T follicular helper cell (primary cell): ENCODE measurements at regions not wholly inside any gene's neighbourhood (a gene's known extent, or its start where the extent isn't known, plus 50 kb on each side); places are given as distances from the start of the nearest gene placed in this dataset.

Source experiments
- DNase-seq: peaks from one replicate; pipeline ENCODE4 v3.0.0-alpha.2; 2020; ENCODE audit warnings: low read depth

DNA sequence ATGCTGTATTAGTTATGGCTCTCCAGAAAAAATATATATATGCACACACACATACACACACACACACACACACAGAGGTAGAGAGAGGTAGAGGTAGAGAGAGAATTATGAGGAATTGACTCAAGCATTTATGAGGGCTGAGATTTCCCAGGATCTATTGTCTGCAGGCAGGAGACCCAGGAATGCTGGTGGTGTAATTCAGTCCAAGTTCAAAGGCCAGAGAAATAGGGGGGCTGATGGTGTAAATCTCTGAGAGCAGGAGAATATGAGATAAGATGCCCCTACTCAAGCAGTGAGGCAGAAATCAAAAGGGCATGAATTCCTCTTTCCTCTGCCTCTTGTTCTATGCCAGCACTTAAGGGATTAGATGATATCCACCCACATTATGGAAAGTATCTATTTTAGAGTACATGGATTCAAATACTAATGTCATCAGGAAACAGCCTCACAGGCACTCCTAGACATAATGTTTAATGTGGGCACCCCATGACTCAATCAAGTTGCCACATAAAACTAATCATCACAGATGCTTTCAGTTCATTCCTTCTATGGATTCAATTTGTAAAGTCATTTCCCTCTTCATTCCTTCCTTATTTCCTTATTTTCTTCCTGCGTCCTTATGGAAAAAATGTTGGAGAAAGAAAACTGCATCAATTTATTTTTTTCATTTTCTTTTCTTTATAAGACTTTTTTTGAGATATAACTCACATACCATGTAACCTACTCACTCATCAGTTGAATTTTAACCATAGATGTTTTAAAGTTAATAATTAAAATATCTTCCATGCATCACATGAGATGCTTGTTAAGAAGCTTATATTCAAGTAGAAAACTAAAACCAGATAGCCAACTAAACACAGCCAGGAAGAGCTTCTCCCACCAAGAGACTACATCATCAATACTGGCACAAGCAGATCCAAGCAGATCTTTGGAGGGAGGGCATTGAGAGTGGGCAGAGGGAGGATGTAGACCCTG, 406.2 kb downstream of the MBD2 start:
- no peak for DNase-seq

DNA sequence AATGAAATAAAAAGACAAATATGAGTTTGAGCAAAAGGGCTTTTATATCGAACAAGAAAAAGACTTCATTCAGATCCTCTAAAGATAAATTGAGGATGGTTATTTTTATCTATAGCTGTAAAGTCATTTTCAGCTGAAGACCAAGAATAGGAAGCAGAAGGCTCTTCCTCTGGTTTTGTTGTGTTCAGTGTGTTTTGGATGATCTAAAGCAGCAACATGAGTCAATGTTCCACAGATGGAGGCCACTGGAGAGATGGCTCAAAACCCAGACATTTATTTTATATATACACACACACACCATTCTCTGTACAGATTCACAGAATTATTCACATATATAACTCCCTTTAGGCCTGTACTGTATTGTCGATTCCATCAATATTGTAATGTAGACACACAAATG, 424.3 kb downstream of the MBD2 start:
- DNase-seq = no peak

DNA sequence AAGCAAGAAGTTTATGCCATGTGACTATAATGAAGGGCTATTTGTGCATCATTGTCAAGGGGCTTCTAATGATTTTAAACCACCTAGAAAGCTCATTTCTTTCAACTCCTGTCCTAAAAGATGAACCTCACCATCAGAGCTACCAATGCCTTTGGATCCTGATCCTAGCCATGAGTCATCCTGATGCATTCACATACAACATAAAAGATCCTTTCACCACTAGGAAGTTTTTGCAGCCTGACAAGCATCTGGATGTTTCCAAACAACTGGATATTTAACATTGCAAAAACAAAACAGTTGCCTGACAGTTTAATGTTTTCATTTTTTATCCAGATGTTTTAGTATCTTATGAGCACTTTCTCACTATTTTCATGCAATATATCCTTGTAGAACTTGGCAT, 425.3 kb downstream of the MBD2 start:
- no peak for DNase-seq

DNA sequence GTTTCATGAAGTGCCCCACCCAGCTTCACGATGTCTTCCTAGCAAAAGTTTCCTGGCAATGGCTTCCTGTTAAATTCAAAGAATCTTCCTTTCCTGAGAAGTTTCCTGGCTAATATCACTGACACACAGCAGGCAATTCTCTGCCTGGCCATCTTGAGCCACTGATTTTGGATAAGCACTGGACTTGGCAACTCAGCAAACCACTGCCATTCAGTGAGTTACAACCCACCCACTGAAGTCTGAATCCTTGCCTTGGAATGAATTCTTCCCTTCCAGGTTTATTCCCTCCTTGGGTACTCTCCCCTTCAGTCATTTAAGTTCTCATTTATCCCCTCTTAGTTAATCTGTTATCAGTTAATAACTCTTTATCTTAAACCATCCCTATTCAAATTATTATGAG, 426.0 kb downstream of the MBD2 start:
- DNase-seq = no peak

DNA sequence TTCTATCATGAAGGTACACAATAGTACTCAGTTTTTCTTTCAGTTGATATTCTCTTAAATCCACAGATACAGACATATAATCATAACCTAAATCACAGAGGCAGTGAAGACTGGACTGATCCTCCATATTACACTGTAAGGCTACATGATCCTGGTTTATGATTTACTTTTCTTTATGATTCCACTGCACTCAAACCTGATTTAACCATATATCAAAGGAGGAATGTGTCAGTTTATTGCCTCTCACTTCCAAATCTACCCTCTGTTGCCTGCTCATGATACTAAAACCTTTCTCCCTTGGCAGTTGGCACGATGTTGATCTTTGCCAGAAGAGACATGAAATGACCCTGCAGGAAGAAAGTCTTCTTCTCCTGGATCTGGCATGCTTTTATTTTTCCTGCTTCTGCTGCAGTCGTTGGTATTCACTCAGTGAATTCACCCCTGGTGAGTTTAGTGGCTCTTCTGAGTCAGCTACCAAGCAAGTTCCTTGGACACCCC, 426.4 kb downstream of the MBD2 start:
- DNase-seq = no peak

DNA sequence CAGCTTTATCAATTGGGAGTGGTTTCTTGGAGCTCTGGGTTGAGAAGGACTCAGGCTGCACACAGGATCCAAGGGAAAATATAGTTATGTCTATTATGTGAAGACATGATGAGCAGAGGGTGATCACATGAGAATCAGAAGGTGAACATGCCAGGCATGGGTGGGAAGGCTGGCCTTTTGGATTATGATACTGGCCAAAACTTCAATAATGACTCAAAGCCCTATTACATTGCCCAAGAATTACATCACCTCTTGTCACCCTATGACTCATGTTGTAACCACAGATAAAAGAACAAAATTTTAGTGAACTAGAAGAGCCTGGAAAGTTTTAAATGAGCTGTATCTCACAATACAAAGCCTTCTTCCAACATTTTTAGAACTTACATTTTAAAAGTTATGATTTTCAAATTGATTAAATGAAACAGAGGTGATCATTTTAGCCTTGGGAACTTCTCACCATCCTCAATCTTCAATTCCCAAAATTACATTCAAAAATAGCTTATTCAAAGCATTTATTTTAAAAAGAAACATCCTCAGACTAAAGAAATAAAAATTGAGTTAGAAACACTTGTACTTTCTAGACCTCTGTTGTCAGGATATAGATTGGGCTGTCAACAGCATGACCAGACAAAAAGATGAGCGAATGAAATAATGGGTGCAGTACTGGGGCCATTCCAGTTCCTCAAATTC, 428.3 kb downstream of the MBD2 start:
- DNase-seq = no peak

DNA sequence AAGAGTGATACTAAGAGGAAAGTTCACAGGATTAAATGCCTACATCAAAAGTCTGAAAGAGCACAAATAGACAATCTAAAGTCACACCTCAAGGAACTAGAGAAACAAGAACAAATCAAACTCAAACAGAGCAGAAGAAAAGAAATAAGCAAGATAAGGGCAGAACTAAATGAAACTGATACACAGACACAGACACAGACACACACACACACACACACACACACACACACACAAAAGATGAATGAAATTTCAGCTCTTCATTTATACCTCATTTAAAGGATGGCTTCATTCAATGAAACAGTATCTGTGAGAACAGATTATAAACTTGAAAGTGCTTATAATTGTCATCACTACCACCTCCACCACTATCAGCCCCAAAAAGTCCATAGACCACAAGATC, 428.9 kb downstream of the MBD2 start:
- DNase-seq = no peak

DNA sequence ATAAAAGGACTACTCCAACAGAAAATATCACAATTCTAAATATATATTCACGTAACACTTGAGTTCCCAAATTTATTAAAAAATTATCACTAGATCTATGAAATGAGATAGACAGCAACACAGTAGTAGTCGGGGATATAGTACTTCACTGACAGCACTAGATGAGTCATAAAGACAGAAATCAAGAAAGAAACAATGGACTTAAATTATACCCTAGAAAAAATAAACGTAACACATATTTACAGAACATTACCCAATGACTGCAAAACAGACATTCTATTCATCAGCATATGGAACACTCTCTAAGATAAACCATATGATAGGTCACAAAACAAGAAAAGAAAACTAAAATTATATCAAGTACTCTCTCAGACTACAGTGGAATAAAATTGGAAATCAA, 429.4 kb downstream of the MBD2 start:
- DNase-seq = no peak

DNA sequence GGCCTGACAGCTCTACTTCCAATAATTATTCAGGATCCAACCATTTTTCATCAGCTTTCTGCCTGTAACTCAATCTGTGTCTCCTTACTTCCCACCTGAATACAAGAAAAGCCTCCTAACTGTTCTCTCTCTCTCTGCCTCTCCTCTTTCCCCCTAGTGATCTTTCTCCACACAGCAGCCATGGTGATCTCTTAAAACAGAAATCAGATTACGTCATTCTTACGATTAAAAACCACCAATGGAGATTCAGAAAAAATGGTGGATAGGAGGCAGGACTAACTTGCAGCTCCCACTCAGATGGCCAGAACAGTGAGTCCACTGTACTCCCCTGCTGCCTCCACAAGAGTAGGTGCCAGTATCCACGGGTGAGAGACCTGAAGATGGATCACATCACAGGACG, 431.7 kb downstream of the MBD2 start:
- DNase-seq = no peak

DNA sequence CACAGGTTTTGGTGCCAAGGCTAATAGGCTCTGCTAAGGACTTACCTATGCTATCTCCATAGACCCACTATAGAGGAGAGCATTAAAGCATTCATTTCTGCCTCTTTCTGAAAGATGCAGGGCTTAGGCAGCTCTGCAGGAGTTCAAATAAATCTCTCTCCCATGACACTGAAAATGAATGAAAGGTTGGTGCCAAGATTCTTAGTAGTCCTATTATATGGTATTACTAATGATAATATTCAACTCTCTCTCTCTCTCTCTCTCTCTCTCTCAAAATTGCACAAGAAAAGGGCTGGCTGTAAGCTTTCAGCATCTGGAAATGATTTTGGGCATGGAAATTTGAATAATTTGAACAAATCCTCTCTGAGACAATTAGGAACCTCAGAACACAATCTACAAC, 433.7 kb downstream of the MBD2 start:
- DNase-seq = no peak

DNA sequence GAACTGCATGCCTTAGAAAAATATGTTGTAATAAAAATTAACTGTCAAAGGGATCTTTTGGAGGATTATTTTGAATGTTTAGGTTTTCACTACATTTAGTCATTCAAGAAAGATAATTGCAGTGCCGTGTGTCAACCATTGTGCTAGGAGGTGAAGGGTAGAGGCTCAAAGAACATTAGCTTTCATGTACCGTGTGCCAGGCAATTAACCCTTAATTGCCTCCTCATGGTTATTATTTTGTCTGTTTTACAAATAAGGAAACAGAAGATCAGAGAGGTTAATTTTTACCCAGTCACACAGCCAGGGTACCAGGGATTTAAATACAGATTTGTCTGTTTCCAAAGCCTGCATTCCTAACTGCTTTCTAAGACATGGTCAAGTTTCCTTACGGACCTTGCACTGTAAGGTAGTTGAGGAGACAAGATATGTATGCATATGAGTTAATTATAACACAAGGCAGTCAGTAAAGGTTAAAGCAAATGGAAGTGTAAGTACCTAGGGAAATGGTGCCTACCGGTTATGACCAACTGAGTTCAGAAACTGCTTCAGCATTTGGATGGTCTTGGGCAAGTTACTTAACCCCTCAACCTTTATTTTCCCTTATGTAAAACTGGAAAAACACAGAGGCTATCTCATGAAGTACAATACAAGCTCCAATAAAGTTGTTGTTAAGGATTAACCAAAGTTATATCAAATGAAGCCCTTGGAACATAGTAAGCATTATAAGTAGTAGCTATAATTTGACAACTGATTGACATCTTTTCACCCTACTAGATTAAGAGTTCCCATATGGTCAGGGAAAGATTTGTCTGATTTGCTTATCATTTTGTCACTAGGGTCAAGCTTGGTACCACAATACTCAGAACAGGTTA, 434.9 kb downstream of the MBD2 start:
- no peak for DNase-seq

DNA sequence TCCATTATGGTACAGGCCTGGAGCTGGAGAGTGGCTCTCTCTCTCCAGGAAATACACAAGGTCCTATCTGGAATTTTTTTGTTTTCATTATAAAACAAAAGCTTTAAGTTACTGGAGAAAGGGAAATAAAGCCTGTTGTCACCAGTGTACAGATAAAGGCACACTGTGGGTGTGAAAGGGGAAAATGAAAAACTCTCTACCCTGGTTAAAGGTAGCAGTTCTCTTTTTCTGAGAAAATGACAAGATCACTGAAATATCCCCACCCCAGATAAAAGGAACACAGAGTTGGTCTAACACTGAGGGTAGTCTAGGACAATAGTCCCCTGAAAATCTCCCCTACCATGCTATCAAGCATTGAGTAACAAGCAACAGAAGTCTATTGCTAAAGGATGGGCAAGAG, 438.7 kb downstream of the MBD2 start:
- DNase-seq = no peak

DNA sequence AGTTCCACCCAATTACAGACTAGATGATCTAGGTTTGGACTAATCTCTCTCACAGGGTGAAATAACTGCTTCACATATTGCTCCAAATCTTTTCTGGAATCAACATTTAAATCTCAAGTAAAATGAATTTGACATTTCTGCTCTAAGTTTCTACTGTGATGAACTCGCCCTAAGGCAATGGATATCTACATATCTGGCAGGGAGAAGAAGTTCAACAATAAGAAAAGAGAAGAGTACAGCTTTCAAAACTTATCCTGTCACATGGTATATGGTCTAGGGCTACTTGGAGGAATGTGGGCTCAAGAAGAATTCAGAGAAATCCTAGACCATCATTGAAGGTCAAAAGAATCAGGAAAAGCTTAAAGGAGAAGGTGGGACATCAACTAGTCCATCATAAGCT, 440.2 kb downstream of the MBD2 start:
- no peak for DNase-seq

DNA sequence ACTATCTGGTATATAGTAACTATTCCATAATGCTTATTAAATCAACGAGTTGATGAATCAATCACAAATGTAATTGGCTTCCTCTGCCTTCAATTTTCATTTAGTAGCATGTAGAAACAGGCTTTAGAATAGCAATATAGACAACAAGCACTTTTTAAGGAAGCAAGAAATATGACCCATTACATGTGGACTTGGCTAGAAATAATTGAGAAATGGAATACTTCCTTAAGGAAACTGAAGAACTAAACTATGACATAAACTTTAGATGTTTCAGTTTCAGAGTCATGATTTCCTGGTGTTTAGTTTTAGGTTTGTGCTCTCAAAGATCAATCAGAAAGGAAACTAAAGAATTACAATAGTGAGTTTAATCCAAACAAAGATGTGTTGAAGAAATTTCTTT, 443.8 kb downstream of the MBD2 start:
- no peak for DNase-seq

DNA sequence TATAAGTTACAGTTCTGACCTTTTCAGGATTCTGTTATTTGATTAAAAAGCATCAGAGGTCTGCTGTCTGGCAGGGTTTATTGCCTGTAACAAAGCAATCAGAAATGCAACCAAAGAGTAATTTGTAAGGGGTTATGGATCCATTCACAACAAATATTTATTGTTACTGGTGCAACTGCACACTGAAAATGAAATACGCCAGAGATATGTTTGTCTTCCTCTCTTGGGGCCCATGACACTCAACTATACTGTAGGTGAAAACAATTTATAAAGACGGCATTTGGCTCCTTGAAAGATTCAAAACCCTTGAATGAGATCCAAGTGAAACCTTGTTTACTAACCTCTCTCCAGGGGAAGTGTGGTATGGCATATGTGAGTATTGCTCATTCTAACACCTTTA, 452.2 kb downstream of the MBD2 start:
- no peak for DNase-seq

DNA sequence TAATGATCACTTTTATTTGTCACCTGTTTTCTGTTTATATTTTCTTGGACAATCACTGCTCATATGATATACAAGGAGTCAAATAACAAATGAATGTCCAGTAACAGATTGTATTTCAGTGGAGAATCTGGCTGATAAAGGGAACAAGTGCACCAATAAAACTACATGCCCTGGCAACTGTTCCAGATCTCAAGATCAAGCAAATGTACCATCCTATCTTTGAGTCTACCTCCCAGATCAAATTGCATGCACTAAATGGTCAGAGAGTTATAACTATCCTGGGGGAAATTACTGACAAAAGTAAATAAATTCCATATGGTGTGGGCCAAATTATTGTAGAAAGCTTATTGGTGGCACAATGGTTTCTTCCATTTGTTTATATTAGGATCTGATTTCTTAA, 452.8 kb downstream of the MBD2 start:
- no peak for DNase-seq

DNA sequence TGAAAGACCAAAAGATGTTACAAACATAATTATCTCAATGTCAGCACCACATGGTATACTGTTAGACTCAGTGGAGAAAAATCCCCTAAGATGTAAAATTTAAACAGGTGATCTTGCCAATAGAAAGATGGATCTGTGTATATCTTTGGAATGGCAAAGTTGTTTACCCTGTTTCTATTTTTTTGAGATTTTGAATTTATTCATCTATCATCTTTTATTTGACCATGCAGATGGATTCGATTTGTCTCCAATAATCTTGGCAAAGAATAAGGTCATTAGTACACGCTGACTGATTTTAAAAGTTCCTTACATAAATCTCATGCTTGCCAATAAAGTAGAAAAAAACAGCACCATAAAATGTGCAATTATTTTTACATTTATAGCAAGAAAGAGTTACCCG, 459.3 kb downstream of the MBD2 start:
- no peak for DNase-seq

DNA sequence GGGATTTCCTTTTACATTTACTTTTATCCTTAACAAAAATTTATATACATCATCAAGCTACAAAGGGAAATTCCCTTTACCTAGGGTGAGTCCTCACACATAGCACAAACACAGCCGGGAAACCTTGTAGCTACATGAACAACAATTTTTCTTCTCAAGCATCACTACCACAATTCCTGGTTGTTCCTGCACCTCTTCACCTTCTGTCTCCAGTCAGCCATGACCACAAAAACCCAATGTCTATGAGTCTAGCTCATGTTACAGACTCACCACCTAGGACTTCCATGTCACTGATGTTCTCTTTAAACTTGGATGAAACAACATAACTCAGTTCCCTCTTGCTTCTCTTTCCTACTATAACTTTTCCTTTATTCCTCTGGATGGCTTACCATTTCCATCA, 460.4 kb downstream of the MBD2 start:
- no peak for DNase-seq

DNA sequence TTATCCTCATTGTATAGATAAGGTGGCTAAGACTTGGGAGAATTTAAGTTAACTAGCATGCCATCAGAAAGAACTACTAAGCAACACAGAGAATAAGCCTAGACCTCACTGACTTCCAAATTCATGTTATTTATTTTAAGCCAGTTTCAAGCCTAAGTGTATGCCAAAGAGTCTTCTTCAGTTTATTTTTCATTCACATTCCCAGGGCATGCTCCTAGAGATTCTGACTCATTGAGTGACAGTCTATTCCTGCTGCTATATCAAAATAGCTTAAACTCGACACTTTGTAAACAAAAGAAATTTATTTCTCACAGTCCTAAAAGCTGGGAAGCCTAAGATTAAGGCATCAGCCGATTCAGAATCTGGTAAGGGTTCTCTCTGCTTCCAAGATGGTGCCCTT, 467.1 kb downstream of the MBD2 start:
- DNase-seq = no peak

DNA sequence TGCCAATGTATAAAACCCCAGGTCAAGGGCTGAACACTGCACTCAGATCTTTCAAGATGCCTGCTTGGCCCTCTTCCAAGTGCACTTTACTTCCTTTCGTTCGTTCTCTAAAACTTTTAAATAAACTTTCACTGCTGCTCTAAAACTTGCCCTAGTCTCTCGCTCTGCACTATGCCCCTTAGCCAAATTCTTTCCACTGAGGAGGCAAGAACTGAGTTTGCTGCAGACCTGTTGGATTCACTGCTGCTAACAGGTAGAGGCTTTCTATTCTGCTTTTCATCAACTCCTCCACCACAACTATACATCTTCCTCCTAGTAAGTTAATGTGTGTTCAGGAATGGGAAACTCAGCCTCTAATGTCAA, 467.9 kb downstream of the MBD2 start:
- no peak for DNase-seq

DNA sequence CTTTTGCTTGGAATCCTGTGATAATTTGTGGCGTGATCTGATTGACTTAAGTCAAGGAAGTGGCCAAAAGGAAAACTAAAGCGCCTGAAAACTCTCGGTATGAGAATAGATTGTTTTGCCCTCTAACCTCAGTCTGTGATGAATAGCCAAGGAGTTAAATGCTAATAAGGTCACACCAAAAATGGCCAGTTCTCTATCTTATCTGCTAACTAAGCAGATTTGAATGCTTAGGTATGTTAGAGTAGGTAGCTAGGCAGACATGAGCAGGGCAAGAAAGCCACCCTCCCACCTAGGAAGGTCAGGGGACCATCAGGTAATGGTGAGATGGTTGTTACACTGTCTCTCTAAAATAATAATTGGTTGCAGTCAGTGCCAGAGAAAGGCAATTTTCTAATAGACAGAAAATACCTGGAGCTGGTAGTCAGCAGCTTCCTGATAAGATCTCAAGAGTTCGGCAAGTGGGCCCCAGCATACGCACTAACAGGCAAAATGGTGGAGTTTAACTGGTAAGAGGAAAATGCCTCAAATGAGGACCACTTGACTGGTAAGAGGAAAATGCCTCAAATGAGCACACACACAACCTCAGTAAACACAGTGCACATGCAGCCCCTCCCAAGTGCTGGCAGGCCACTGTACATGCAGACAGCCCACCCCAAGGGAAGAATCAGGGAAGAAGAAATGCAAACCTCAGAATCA, 468.4 kb downstream of the MBD2 start:
- no peak for DNase-seq

DNA sequence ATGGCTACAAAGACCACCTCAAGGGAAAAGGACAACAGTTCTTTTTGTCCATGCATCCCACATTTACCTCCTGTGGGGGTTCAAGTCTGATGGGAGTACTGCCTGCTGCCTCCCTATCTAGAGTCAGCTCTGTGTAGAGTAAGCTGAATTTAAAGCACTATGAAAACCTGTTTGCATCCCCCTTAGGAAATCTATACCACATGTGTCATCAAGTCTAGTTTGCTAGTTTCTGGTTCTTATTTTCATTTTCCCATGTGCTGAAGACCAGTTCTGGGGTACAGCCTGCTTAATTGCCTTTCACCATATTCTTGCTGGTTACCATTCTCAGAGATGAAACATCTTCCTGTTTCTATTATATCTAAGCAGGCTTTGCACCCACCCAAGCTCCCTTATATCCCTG, 470.3 kb downstream of the MBD2 start:
- DNase-seq = no peak
